HCT116 (cell line): ENCODE measurements at regions not wholly inside any gene's neighbourhood (a gene's known extent, or its start where the extent isn't known, plus 50 kb on each side); places are given as distances from the start of the nearest gene placed in this dataset.
"Not testable (repeated sequence)": the region's sequence is repeated elsewhere in the genome, so short reads cannot be mapped to it uniquely, and the experiment has no call there.

Experiments
- ATAC-seq: fragments of 200-7000 bp; cut with Tn5 transposase; 2 replicates; pipeline ENCODE4 v1.9.1; 2020; ENCODE audit warnings: mild to moderate bottlenecking, moderate library complexity
- BruUV-seq: library from RNA; stranded (reverse); fragments of 400-500 nt; replicated peaks from 2 replicates; lab custom pipeline; 2021; lab: Mats Ljungman, UMichigan
- CTCF ChIA-PET: fragments of 300-600 bp; sonication (Branson Sonifier 250); formaldehyde crosslinking; loops from one replicate; lab custom pipeline; 2021; ENCODE audit warnings: antibody characterized with exemption; lab: Charles Lee
- POLR2A ChIA-PET: fragments of 300-600, 350-600 bp; sonication (Branson Sonifier 250); formaldehyde crosslinking; loops from one replicate; lab custom pipeline; 2021; ENCODE audit warnings: antibody characterized with exemption; lab: Charles Lee
- RAD21 ChIA-PET, 2 experiments: fragments of 300-600 bp; sonication (Branson Sonifier 250); formaldehyde crosslinking; loops; one replicate each; lab custom pipeline; 2023; ENCODE audit warnings: low total read pairs in 2 of 2; ENCODE audit not compliant: uncharacterized antibody in 2 of 2, unreplicated experiment in 2 of 2, low non-redundant PET in 1 of 2; lab: Charles Lee
- DNase-seq: peaks from one replicate; pipeline ENCODE4 v3.0.0-alpha.2; 2010; ENCODE audit warnings: low read depth, low spot score
- H2AFZ ChIP-seq: fragments of 200-600 bp; shearing (Covaris generic), sonication (generic); 2 replicates; pipeline ENCODE4 v1.6.1; 2017; ENCODE audit warnings: low read depth, mixed run types, mixed read lengths, antibody characterized with exemption, low read length; ENCODE audit not compliant: poor library complexity, severe bottlenecking
- H3K27ac ChIP-seq: 2 replicates; pipeline ENCODE4 v1.5.1; 2012; ENCODE audit warnings: low read depth, low read length
- H3K27me3 ChIP-seq: fragments of 200-600 bp; sonication (generic); 2 replicates; pipeline ENCODE4 v1.6.1; 2016; ENCODE audit warnings: mixed run types, low read length, mixed read lengths; ENCODE audit not compliant: insufficient read depth
- H3K36me3 ChIP-seq, 2 experiments: fragments of 200-500 bp in 1 of 2; fragments of 200-600 bp in 1 of 2; sonication (Bioruptor generic) in 1 of 2; sonication (generic) in 1 of 2; 2 replicates each; pipeline versions ENCODE4 v1.5.1 to v1.6.1; 2014 to 2016; ENCODE audit warnings: low read length in 2 of 2, inconsistent platforms in 1 of 2, mixed read lengths in 1 of 2, mixed run types in 1 of 2; ENCODE audit not compliant: insufficient read depth in 2 of 2, control insufficient read depth in 1 of 2
- H3K4me1 ChIP-seq, 2 experiments: fragments of 200-600 bp in 1 of 2; sonication (generic) in 1 of 2; 2 replicates each; pipeline versions ENCODE4 v1.5.1 to v1.6.1; 2012 to 2017; ENCODE audit warnings: low read length in 2 of 2, inconsistent platforms in 1 of 2, mild to moderate bottlenecking in 1 of 2, mixed read lengths in 1 of 2, mixed run types in 1 of 2, moderate library complexity in 1 of 2; ENCODE audit not compliant: insufficient read depth in 2 of 2, control insufficient read depth in 1 of 2
- H3K4me2 ChIP-seq: fragments of 200-600 bp; sonication (generic); 2 replicates; pipeline ENCODE4 v1.6.1; 2017; ENCODE audit warnings: mixed run types, low read length, mixed read lengths
- H3K4me3 ChIP-seq, 2 experiments: fragments of 200-600 bp in 1 of 2; sonication (generic) in 1 of 2; replicated peaks in 1 of 2; 2 replicates each; pipeline ENCODE4 v1.5.1; 2011 to 2016; ENCODE audit warnings: low read length in 2 of 2, control low read depth in 1 of 2, low read depth in 1 of 2, mild to moderate bottlenecking in 1 of 2, mixed read lengths in 1 of 2, mixed run types in 1 of 2
- H3K79me2 ChIP-seq: fragments of 200-600 bp; sonication (generic); 2 replicates; pipeline ENCODE4 v1.6.1; 2017; ENCODE audit warnings: mild to moderate bottlenecking, mixed run types, low read length, moderate library complexity, mixed read lengths; ENCODE audit not compliant: insufficient read depth
- H3K9ac ChIP-seq: fragments of 200-600 bp; sonication (generic); 2 replicates; pipeline ENCODE4 v1.6.1; 2016; ENCODE audit warnings: low read length, mixed read lengths
- H3K9me2 ChIP-seq: fragments of 200-600 bp; sonication (generic), shearing (Covaris generic); 2 replicates; pipeline ENCODE4 v1.6.1; 2017; ENCODE audit warnings: mixed run types, mild to moderate bottlenecking, moderate library complexity; ENCODE audit not compliant: insufficient read depth
- H3K9me3 ChIP-seq, 2 experiments: fragments of 200-500 bp in 1 of 2; fragments of 200-600 bp in 1 of 2; sonication (Bioruptor generic) in 1 of 2; sonication (generic) in 1 of 2; 2 replicates each; pipeline ENCODE4 v1.6.1; 2014 to 2017; ENCODE audit warnings: low read length in 2 of 2, mixed read lengths in 2 of 2, inconsistent platforms in 1 of 2, low read depth in 1 of 2, mild to moderate bottlenecking in 1 of 2, mixed run types in 1 of 2, moderate library complexity in 1 of 2; ENCODE audit not compliant: control insufficient read depth in 1 of 2, insufficient read depth in 1 of 2
- H4K20me1 ChIP-seq: fragments of 200-600 bp; sonication (generic), shearing (Covaris generic); 2 replicates; pipeline ENCODE4 v1.6.1; 2017; ENCODE audit warnings: mixed run types, mild to moderate bottlenecking, moderate library complexity; ENCODE audit not compliant: insufficient read depth
- POLR2AphosphoS5 ChIP-seq: IDR thresholded peaks from 2 replicates; pipeline ENCODE4 v1.6.1; 2011; ENCODE audit warnings: mild to moderate bottlenecking, low read depth, low read length, moderate library complexity
- RAD21 ChIP-seq: IDR thresholded peaks from 2 replicates; pipeline ENCODE4 v1.6.1; 2012; ENCODE audit warnings: low read depth, mild to moderate bottlenecking
- SIN3A ChIP-seq: IDR thresholded peaks from 2 replicates; pipeline ENCODE4 v1.6.1; 2012; ENCODE audit warnings: low read depth
- intact Hi-C: fragments of 100-400 bp; cut with micrococcal nuclease; formaldehyde crosslinking; loops from 2 replicates; pipeline ENCODE4 v1.10.0; 2022
- TF ChIP-seq, protein P1 (sequence below): IDR thresholded peaks from 2 replicates; pipeline ENCODE4 v1.6.1; 2012

DNA sequence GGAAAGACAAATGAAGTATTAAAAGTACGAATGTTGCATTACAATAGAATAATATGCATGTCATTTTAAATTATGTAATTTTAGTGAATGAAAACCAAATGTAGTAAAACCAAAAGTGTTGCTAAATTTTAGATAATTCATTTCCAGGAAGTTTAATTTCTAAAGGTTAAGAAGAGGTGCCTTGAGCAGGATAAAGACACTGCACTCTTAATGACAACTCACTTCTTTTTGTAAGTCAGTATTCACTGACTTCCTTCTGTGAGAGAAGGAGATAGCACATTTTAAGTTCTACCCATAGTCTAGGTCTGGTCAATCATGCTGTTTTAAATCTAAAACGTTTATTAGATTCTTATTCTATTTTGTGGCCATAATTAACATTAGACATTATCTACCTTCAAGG is 160.2 kb downstream of the CRPPA start:
- intact Hi-C loops: no loop called here
- no peak overlapping the region for H3K4me2 ChIP-seq
- ChIA-PET POLR2A (no interaction called here), RAD21 (no interaction called here), CTCF (no interaction called here)
- H3K4me1 ChIP-seq: no peaks in the 10 kb centered on the region
- H3K9me3 ChIP-seq: no peaks in the 10 kb centered on the region
- no peaks in the 10 kb centered on the region for H3K36me3 ChIP-seq
- no peaks in the 10 kb centered on the region for H3K79me2 ChIP-seq
- no peak overlapping the region for H3K4me3 ChIP-seq
- H3K27ac ChIP-seq: no peak overlapping the region
- no peak for TF ChIP-seq RAD21
- no peak for TF ChIP-seq POLR2AphosphoS5
- TF ChIP-seq, protein P1, sequence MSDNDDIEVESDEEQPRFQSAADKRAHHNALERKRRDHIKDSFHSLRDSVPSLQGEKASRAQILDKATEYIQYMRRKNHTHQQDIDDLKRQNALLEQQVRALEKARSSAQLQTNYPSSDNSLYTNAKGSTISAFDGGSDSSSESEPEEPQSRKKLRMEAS: no peak
- no peak overlapping the region for H2AFZ ChIP-seq
- ATAC-seq (no peak), DNase-seq (no peak)
- H3K9ac ChIP-seq: no peak overlapping the region
- BruUV-seq: no TSS peak
- no peaks in the 10 kb centered on the region for H4K20me1 ChIP-seq
- no peaks in the 10 kb centered on the region for H3K9me2 ChIP-seq
- H3K27me3 ChIP-seq: no peaks in the 10 kb centered on the region

DNA sequence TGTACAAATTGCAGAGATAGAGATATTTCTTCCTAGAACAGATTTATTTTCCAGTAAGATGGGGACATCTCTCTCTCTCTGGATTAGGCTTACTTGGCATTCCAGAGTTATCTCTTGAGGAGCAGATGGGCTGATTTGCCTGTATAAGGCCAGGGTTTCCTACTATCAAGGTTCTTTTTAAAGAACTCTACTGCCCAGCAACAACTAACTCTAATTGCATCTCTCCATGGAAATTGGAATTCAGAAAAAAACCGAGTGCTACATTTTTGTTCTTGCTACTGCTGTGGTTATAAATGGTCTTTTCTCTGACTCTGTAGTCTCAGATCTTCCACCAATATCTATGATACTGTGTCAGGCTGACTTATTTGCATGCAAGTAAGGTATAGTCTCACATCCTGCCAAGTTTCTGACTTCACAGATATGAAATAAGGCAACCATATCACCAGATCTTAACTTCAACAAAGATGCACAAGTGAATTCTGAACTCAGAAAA is 161.1 kb downstream of the CRPPA start:
- RAD21 ChIA-PET: no interaction called here
- H3K4me2 ChIP-seq: no peak overlapping the region
- intact Hi-C loops: no loop called here
- H3K9me2 ChIP-seq: no peaks in the 10 kb centered on the region
- DNase-seq (no peak), ATAC-seq (no peak)
- no peaks in the 10 kb centered on the region for H3K27me3 ChIP-seq
- CTCF ChIA-PET: no interaction called here
- H2AFZ ChIP-seq: peak overlapping the region; percentile 26
- no peak overlapping the region for H3K4me3 ChIP-seq
- H4K20me1 ChIP-seq: no peaks in the 10 kb centered on the region
- no peaks in the 10 kb centered on the region for H3K36me3 ChIP-seq
- POLR2A ChIA-PET: no interaction called here
- no peak overlapping the region for H3K27ac ChIP-seq
- no TSS peak for BruUV-seq
- TF ChIP-seq SIN3A: no peak
- H3K79me2 ChIP-seq: no peaks in the 10 kb centered on the region
- no peak overlapping the region for H3K9ac ChIP-seq
- H3K4me1 ChIP-seq: no peaks in the 10 kb centered on the region
- H3K9me3 ChIP-seq: no peaks in the 10 kb centered on the region

DNA sequence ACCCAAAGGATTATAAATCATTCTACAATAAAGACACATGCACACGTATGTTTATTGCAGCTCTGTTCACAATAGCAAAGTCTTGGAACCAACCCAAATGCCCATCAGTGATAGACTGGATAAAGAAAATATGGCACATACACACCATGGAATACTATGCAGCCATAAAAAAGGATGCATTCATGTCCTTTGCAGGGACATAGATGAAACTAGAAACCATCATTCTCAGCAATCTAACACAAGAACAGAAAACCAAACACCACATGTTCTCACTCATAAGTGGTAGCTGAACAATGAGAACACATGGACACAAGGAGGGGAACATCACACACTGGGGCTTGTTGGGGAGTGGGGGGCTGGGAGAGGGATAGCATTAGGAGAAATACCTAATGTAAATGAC is 164.9 kb downstream of the CRPPA start:
- H3K27ac ChIP-seq, H3K27me3 ChIP-seq, H3K4me3 ChIP-seq, H3K9me2 ChIP-seq, H4K20me1 ChIP-seq, H3K9ac ChIP-seq, ATAC-seq, BruUV-seq, H3K79me2 ChIP-seq, H3K4me2 ChIP-seq, H3K36me3 ChIP-seq, intact Hi-C loops, POLR2A ChIA-PET, DNase-seq, H3K4me1 ChIP-seq, CTCF ChIA-PET, H3K9me3 ChIP-seq, H2AFZ ChIP-seq, RAD21 ChIA-PET: not testable (repeated sequence)

DNA sequence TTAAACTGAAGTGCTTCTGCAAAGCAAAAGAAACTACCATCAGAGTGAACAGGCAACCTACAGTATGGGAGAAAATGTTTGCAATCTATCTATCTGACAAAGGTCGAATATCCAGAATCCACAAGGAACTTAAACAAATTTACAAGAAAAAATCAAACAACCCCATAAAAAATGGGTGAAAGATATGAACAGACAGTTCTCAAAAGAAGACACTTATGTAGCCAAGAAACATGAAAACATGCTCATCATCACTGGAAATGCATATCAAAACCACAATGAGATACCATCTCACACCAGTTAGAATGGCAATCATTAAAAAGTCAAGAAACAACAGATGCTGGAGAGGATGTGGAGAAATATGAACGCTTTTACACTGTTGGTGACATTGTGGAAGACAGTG is 165.4 kb downstream of the CRPPA start:
- DNase-seq, H3K9ac ChIP-seq, POLR2A ChIA-PET, BruUV-seq, RAD21 ChIA-PET, H3K79me2 ChIP-seq, H3K9me3 ChIP-seq, H3K36me3 ChIP-seq, CTCF ChIA-PET, ATAC-seq, H2AFZ ChIP-seq, H3K9me2 ChIP-seq, H3K4me1 ChIP-seq, H4K20me1 ChIP-seq, H3K4me3 ChIP-seq, H3K4me2 ChIP-seq, H3K27ac ChIP-seq, H3K27me3 ChIP-seq, intact Hi-C loops: not testable (repeated sequence)
